BJ (cell line): ENCODE measurements at regions not wholly inside any gene's neighbourhood (a gene's known extent, or its start where the extent isn't known, plus 50 kb on each side); places are given as distances from the start of the nearest gene placed in this dataset.

Source experiments
- CTCF ChIA-PET: fragments of 350-600 bp; formaldehyde crosslinking; extraction: SDS; loops from one replicate; lab custom pipeline; 2021; ENCODE audit warnings: antibody characterized with exemption, inconsistent platforms; lab: Yijun Ruan, JAX
- POLR2A ChIA-PET: fragments of 300-600 bp; sonication (Branson Sonifier 250); formaldehyde crosslinking; extraction: SDS; loops from one replicate; lab custom pipeline; 2021; ENCODE audit warnings: antibody characterized with exemption; lab: Charles Lee
- DNase-seq: peaks from one replicate; pipeline ENCODE4 v3.0.0-alpha.2; 2011; ENCODE audit warnings: low read depth
- H3K27me3 ChIP-seq: 2 replicates; pipeline ENCODE4 v1.6.0; 2011; ENCODE audit warnings: low read length; ENCODE audit not compliant: control insufficient read depth, insufficient read depth
- H3K36me3 ChIP-seq: 2 replicates; pipeline ENCODE4 v1.5.1; 2011; ENCODE audit warnings: low read length; ENCODE audit not compliant: control insufficient read depth, insufficient read depth
- H3K4me3 ChIP-seq: 2 replicates; pipeline ENCODE4 v1.5.1; 2011; ENCODE audit warnings: low read depth, mild to moderate bottlenecking, control low read depth, low read length
- TF ChIP-seq, protein P1 (sequence below): IDR thresholded peaks from 2 replicates; pipeline ENCODE4 v1.5.1; 2011; ENCODE audit warnings: low read depth, mild to moderate bottlenecking, control low read depth, inconsistent platforms, low read length, moderate library complexity; ENCODE audit not compliant: insufficient read depth

DNA sequence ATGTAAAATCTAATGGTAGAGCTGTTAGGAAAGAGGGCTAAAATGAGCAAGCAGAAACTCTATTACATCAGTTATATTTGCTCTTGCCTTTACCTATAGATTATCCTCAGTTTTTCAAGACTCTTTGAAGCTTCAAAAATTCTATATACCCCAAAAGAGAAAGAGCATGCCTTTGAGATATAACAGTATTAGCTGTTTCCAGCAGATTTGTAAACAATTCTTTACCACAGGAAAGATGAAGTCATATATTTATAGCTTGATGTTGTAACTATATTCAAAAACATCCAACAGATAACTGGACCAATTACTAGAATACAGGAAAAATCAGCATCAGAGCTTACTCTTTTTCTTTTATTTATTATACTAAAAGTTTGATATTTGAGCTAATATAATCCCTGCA, 416.2 kb upstream of the TPK1 start:
- POLR2A ChIA-PET, result no interaction called here
- H3K36me3 ChIP-seq, result no peaks in the 10 kb centered on the region
- DNase-seq, result no peak
- no peak overlapping the region for H3K4me3 ChIP-seq
- no peaks in the 10 kb centered on the region for H3K27me3 ChIP-seq
- CTCF ChIA-PET, result no interaction called here
- TF ChIP-seq, protein P1, sequence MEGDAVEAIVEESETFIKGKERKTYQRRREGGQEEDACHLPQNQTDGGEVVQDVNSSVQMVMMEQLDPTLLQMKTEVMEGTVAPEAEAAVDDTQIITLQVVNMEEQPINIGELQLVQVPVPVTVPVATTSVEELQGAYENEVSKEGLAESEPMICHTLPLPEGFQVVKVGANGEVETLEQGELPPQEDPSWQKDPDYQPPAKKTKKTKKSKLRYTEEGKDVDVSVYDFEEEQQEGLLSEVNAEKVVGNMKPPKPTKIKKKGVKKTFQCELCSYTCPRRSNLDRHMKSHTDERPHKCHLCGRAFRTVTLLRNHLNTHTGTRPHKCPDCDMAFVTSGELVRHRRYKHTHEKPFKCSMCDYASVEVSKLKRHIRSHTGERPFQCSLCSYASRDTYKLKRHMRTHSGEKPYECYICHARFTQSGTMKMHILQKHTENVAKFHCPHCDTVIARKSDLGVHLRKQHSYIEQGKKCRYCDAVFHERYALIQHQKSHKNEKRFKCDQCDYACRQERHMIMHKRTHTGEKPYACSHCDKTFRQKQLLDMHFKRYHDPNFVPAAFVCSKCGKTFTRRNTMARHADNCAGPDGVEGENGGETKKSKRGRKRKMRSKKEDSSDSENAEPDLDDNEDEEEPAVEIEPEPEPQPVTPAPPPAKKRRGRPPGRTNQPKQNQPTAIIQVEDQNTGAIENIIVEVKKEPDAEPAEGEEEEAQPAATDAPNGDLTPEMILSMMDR, result no peak

DNA sequence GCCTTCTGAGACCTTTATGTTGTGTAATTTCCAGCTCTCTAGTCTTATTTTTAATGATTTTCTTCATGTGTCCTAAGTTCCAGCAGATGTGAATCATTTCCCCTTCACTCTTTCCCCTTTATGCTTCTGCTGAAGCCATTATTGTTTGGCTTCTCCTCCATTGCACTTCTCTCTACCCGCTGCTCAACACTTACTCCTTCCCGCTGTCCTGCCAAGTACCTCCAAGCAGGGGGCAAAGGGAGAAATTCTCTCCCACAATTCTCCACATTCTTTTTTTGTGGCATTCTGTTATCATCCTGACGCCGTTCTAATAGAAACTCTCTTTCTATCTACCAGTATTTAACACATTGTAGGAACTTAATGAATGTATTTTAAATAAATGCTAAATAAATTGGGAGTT, 388.9 kb upstream of the TPK1 start:
- TF ChIP-seq, protein P1, result no peak
- H3K27me3 ChIP-seq, result no peaks in the 10 kb centered on the region
- no peak overlapping the region for H3K4me3 ChIP-seq
- CTCF ChIA-PET, result no interaction called here
- DNase-seq, result no peak
- no peaks in the 10 kb centered on the region for H3K36me3 ChIP-seq
- POLR2A ChIA-PET, result no interaction called here

DNA sequence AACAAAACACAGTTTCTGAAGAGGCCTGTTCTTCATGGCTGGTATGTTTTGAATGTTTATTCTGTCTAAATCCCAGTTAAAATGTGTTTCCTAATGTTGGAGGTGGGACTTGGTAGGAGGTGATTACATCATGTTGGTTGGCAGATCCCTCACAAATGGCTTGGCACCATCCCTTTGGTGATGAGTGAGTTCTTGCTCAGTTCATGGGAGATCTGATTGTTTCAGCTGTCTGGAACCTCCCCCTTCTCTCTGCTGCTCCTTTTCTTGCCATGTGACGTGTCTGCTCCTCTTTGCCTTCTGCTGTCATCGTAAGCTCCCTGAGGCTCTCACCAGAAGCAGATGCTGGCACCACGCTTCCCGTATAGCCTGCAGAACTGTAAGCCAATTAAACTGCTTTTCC, 383.6 kb upstream of the TPK1 start:
- CTCF ChIA-PET, result no interaction called here
- H3K4me3 ChIP-seq, result no peak overlapping the region
- no peak for DNase-seq
- no peaks in the 10 kb centered on the region for H3K27me3 ChIP-seq
- POLR2A ChIA-PET, result no interaction called here
- TF ChIP-seq, protein P1, result no peak
- no peaks in the 10 kb centered on the region for H3K36me3 ChIP-seq

DNA sequence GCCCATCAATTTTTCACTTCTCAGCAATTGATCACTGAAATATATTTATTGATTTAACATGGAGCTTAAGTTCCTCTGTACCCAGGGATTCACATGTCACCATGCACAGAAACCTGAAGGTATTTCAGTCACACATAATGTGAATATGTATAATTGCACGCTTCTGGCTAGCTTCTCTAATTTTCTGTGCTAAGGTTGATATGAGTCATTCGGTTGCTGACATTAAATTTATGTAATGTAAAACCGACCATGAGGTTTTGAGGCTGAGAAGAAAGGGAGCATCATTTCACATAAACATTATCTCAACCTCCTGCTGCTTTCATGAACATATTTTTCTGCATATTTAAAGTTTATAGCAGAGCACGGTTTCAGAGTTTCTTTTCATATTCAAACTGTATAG, 381.0 kb upstream of the TPK1 start:
- CTCF ChIA-PET, result no interaction called here
- DNase-seq, result no peak
- Histone ChIP-seq H3K36me3 (no peaks in the 10 kb centered on the region), H3K4me3 (no peak overlapping the region), H3K27me3 (no peaks in the 10 kb centered on the region)
- TF ChIP-seq, protein P1, result no peak
- POLR2A ChIA-PET, result no interaction called here

DNA sequence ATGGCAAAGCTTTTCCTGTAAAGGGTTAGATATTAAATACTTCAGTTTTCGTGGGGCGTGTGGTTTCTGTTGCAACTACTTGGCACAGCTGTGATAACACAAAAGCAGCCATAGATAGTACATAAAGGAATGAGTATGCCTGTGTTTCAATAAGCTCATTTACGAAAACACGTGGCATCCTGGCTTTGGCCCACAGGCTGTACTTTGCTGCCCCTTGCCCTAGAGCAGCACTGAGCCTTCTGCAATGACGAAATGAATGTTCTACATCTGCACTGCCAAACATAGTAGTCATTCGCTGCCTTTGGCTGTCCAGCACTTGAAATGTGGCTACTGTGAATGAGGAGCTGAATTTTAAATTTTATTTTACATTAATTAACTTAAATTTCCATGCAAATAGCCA, 376.2 kb upstream of the TPK1 start:
- no peak overlapping the region for H3K4me3 ChIP-seq

More for the DNA sequence above, 376.2 kb upstream of the TPK1 start:
- CTCF ChIA-PET, result no interaction called here
- Histone ChIP-seq H3K27me3 (no peaks in the 10 kb centered on the region), H3K36me3 (no peaks in the 10 kb centered on the region)
- DNase-seq, result no peak
- TF ChIP-seq, protein P1, result no peak
- POLR2A ChIA-PET, result no interaction called here
